Uterus (tissue), 2 donors: ENCODE measurements at regions not wholly inside any gene's neighbourhood (a gene's known extent, or its start where the extent isn't known, plus 50 kb on each side); places are given as distances from the start of the nearest gene placed in this dataset.

Experiments used
- POLR2A ChIP-seq, 2 donors: fragments of 450-650 bp; IDR thresholded peaks; one replicate each; pipeline ENCODE4 v1.6.1; 2016; ENCODE audit warnings: antibody characterized with exemption in 2 of 2, mild to moderate bottlenecking in 1 of 2, moderate library complexity in 1 of 2
- TF ChIP-seq, protein P1 (sequence below), 4 experiments: fragments of 200-600 bp in 2 of 4; fragments of 450-650 bp in 2 of 4; sonication (generic) in 2 of 4; IDR thresholded peaks; one replicate each; pipeline ENCODE4 v1.5.1; 2016 to 2019; ENCODE audit warnings: antibody characterized with exemption in 4 of 4, mild to moderate bottlenecking in 2 of 4, moderate library complexity in 1 of 4

DNA sequence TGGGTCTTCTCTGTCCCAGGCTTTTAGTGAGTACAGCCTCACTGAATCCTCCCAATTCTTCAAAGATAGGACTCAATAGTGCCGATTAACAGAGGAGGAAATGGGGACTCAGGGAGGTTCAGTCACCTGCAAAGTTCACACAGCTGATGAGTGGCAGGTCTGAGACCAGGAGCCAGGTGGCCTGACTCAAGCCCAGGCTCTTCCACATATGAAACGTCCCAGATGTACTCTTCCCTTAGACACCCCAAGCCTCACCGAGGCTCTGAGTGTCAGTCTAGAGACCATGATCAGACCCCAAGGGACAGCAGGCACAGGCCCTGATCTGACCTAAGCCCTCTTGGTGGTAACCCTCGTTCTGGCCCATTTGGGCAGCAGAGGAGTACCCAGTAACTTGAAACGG is 115.2 kb downstream of the INHBB start:
- TF ChIP-seq, protein P1, sequence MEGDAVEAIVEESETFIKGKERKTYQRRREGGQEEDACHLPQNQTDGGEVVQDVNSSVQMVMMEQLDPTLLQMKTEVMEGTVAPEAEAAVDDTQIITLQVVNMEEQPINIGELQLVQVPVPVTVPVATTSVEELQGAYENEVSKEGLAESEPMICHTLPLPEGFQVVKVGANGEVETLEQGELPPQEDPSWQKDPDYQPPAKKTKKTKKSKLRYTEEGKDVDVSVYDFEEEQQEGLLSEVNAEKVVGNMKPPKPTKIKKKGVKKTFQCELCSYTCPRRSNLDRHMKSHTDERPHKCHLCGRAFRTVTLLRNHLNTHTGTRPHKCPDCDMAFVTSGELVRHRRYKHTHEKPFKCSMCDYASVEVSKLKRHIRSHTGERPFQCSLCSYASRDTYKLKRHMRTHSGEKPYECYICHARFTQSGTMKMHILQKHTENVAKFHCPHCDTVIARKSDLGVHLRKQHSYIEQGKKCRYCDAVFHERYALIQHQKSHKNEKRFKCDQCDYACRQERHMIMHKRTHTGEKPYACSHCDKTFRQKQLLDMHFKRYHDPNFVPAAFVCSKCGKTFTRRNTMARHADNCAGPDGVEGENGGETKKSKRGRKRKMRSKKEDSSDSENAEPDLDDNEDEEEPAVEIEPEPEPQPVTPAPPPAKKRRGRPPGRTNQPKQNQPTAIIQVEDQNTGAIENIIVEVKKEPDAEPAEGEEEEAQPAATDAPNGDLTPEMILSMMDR (IDR thresholded peaks at IDR 0.05), result no peak
- TF ChIP-seq POLR2A (IDR thresholded peaks at IDR 0.05), result no peak
